ENCODE measurements at regions not wholly inside any gene's neighbourhood (a gene's known extent, or its start where the extent isn't known, plus 50 kb on each side); places are given as distances from the start of the nearest gene placed in this dataset.

DNA sequence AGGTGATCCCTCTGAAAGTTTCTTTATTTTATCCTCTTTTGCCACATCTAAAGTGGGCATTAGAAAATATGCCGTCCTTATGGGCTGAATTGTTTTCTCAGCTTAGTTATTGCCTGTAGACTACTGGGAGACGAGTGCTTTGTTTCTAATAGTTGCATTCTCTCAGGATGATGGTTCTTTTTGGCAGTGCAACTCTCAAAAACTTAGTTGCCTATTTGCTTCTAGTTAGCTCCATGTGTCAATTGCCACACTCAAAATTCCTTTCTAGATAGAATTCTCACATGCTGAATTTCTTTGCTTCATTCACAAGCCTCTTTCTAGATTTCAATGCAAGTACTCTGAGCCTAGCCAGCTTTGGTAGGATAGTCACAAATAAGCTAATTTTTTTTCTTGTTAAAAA lies 155.5 kb downstream of the FGF10 start:
- DNase-seq: no peak
- no peaks in the 10 kb centered on the region for H3K36me3 Mint-ChIP-seq (ENCODE audit: insufficient read depth in 1 of 3, low read depth in 3 of 3)
- no peak overlapping the region for H3K14ac ChIP-seq (ENCODE audit: insufficient read depth, low read length)
- no peak overlapping the region for H3K23ac ChIP-seq (ENCODE audit: insufficient read length, low read depth, low read length)
- H3K4ac ChIP-seq (ENCODE audit: low read depth, low read length): no peak overlapping the region
- H3K4me1 ChIP-seq (ENCODE audit: insufficient read depth, low read length): no peaks in the 10 kb centered on the region
- H3K79me2 ChIP-seq (ENCODE audit: insufficient read depth, low read length): no peaks in the 10 kb centered on the region
- H2BK15ac ChIP-seq (ENCODE audit: low read depth, low read length): no peak overlapping the region
- no peak overlapping the region for H4K91ac ChIP-seq (ENCODE audit: insufficient read length, low read depth, low read length)
- no peak overlapping the region for H2BK20ac ChIP-seq (ENCODE audit: low read depth, low read length, poor library complexity, severe bottlenecking)
- H3K9me3 Mint-ChIP-seq: no peaks in the 10 kb centered on the region; a peak in 1 of 5 replicates
- no peak overlapping the region for H2AFZ ChIP-seq (ENCODE audit: low read length)
- peaks cover 9 to 13% of the 10 kb centered on the region in 2 experiments; a peak in 2 of 4 replicates for H3K4me1 Mint-ChIP-seq
- H2AK5ac ChIP-seq (ENCODE audit: insufficient read length, low read length): no peak overlapping the region
- no peaks in the 10 kb centered on the region for H3K27me3 ChIP-seq (ENCODE audit: insufficient read depth, low read length)
- WGBS (ENCODE audit: extremely low coverage, insufficient read length, low lambda C conversion rate): no CpG with 5 or more reads among the region's 2 CpGs
- H3K27me3 Mint-ChIP-seq (ENCODE audit: low read depth): no peaks in the 10 kb centered on the region
- TF ChIP-seq, protein P1, sequence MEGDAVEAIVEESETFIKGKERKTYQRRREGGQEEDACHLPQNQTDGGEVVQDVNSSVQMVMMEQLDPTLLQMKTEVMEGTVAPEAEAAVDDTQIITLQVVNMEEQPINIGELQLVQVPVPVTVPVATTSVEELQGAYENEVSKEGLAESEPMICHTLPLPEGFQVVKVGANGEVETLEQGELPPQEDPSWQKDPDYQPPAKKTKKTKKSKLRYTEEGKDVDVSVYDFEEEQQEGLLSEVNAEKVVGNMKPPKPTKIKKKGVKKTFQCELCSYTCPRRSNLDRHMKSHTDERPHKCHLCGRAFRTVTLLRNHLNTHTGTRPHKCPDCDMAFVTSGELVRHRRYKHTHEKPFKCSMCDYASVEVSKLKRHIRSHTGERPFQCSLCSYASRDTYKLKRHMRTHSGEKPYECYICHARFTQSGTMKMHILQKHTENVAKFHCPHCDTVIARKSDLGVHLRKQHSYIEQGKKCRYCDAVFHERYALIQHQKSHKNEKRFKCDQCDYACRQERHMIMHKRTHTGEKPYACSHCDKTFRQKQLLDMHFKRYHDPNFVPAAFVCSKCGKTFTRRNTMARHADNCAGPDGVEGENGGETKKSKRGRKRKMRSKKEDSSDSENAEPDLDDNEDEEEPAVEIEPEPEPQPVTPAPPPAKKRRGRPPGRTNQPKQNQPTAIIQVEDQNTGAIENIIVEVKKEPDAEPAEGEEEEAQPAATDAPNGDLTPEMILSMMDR (conservative IDR thresholded peaks at IDR 0.05): no peak
- no peak overlapping the region for H3K9ac ChIP-seq (ENCODE audit: extremely low read depth, insufficient read length, low read length)
- H2BK5ac ChIP-seq (ENCODE audit: insufficient read length, low read length): no peak overlapping the region
- H4K5ac ChIP-seq (ENCODE audit: insufficient read length, low read depth, low read length): no peak overlapping the region
- H3K27ac ChIP-seq (ENCODE audit: insufficient read length, low read depth, low read length): no peak overlapping the region
- H3K4me3 Mint-ChIP-seq: no peak overlapping the region
- H3T11ph ChIP-seq (ENCODE audit: low read length): no peak overlapping the region
- no peak overlapping the region for H3K27ac Mint-ChIP-seq
- H3K23me2 ChIP-seq (ENCODE audit: insufficient read length, low read depth, low read length, poor library complexity, severe bottlenecking): no peaks in the 10 kb centered on the region
- H4K8ac ChIP-seq (replicated peaks; ENCODE audit: insufficient read length, low read depth, low read length): no peak overlapping the region
- no peak overlapping the region for H3K18ac ChIP-seq (ENCODE audit: insufficient read length, low read depth, low read length)
- no peak overlapping the region for H2BK12ac ChIP-seq (ENCODE audit: insufficient read length, low read depth, low read length)
- H3K9me3 ChIP-seq (ENCODE audit: control insufficient read depth, low read depth, low read length): no peaks in the 10 kb centered on the region
- H3K56ac ChIP-seq (ENCODE audit: insufficient read length, low read depth, low read length): no peak overlapping the region
- H4K20me1 ChIP-seq (ENCODE audit: control insufficient read depth, insufficient read depth, insufficient read length): no peaks in the 10 kb centered on the region
- no peak overlapping the region for H3K4me2 ChIP-seq (ENCODE audit: insufficient read depth, insufficient read length, low read length)
- H2BK120ac ChIP-seq (ENCODE audit: low read depth, low read length, poor library complexity, severe bottlenecking): no peak overlapping the region
- no peaks in the 10 kb centered on the region for H3K79me1 ChIP-seq (ENCODE audit: insufficient read depth, low read depth, low read length, poor library complexity, severe bottlenecking)

Measured in H9 (cell line).